Rectal smooth muscle tissue (tissue), 1 donor: ENCODE measurements at regions not wholly inside any gene's neighbourhood (a gene's known extent, or its start where the extent isn't known, plus 50 kb on each side); places are given as distances from the start of the nearest gene placed in this dataset.

Experiments used
- H3K27ac ChIP-seq: one replicate; pipeline ENCODE4 v1.7.0; 2013; ENCODE audit warnings: low read depth, low read length, inconsistent platforms
- H3K27me3 ChIP-seq: one replicate; pipeline ENCODE4 v1.7.0; 2013; ENCODE audit warnings: low read length; ENCODE audit not compliant: control insufficient read depth, insufficient read depth
- H3K36me3 ChIP-seq: one replicate; pipeline ENCODE4 v1.7.0; 2013; ENCODE audit warnings: low read length; ENCODE audit not compliant: control insufficient read depth, insufficient read depth
- H3K4me1 ChIP-seq: one replicate; pipeline ENCODE4 v1.7.0; 2013; ENCODE audit warnings: low read length; ENCODE audit not compliant: control insufficient read depth, insufficient read depth
- H3K4me3 ChIP-seq: one replicate; pipeline ENCODE4 v1.7.0; 2013; ENCODE audit warnings: low read length
- H3K9ac ChIP-seq: one replicate; pipeline ENCODE4 v1.7.0; 2013; ENCODE audit warnings: low read length

DNA sequence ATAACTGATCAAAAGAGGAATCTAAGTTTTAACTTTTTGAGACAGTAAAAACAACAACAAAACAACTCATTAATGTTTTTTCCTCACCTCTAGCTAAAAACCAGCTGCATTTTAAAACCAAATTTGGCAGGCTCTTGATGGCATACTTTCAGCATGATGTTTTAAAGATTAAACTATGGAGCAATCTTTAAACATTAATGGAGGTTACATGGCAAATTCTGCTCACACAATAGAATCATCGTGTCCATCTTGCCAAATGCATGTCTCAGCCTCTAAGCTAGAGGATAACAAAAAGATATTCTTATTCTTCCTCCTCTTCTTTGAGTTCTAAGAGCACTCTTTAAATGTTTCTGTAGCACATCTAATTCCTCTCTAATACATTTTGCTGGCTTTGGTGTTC lies 579.8 kb upstream of the PKN2 start:
- H3K36me3 ChIP-seq, result no peaks in the 10 kb centered on the region
- no peak overlapping the region for H3K27ac ChIP-seq
- no peaks in the 10 kb centered on the region for H3K4me1 ChIP-seq
- H3K27me3 ChIP-seq, result no peaks in the 10 kb centered on the region
- H3K4me3 ChIP-seq, result no peak overlapping the region
- H3K9ac ChIP-seq, result no peak overlapping the region

DNA sequence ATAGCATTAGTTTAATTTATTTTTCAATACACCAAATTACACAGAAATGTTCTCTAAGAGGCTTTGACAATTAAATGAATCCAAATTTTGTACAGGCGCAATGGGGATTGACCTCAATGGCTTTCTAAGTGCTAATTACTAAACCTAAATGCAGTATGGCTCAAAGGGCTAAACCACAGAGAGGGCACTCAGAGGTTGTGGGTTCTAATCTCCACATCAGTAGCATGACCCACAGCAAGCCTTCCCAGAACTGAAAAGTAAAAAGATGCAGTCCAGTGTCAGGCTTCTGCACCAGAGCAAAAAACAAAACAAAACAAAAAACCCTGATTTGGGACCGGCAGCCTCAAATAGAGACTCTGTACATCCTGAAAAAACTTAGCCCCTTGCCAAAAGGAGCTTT lies 579.2 kb upstream of the PKN2 start:
- no peak overlapping the region for H3K9ac ChIP-seq
- no peak overlapping the region for H3K27ac ChIP-seq
- H3K27me3 ChIP-seq, result no peaks in the 10 kb centered on the region
- H3K4me1 ChIP-seq, result no peaks in the 10 kb centered on the region
- H3K4me3 ChIP-seq, result no peak overlapping the region
- no peaks in the 10 kb centered on the region for H3K36me3 ChIP-seq

DNA sequence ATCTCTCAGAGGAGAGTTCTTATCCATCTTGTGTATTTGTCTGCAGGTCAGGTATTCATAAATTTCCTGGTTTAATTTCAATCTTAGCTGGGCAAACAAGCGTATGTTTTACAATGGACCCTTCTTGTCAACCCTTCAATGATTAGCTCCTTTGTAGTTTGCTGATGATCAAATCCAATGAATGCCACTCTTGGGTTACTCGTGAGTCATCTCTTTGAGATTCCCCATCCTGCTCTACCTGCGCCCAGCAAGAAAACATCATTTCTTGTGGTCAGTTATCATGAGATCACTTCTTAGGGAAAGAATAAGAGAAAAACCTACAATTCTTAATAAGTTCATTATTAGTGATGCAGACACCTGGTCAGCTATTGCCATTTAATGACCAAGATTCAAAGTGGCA lies 572.3 kb upstream of the PKN2 start:
- H3K9ac ChIP-seq, result no peak overlapping the region
- H3K27ac ChIP-seq, result no peak overlapping the region
- no peaks in the 10 kb centered on the region for H3K4me1 ChIP-seq
- no peaks in the 10 kb centered on the region for H3K27me3 ChIP-seq
- H3K4me3 ChIP-seq, result no peak overlapping the region
- H3K36me3 ChIP-seq, result no peaks in the 10 kb centered on the region

DNA sequence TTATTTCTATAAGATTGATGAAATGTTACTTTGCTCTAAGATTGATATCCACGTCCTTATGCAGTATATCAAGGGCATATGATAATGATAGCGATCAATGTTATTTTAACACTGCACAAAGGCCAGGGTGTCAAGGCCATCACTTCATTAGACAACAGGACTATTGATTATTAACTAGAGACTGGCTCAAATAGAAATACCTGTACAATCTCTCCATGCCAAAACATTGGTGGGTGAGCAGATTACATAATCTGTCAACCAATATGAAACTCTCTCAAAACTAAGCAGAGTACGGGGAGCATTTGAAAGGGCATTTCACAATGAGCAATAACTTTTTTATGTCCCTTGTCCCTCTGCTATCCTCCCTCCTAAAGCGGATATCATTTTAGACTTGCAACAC lies 566.5 kb upstream of the PKN2 start:
- Histone ChIP-seq H3K4me3 (no peak overlapping the region), H3K27ac (no peak overlapping the region), H3K27me3 (no peaks in the 10 kb centered on the region), H3K36me3 (no peaks in the 10 kb centered on the region), H3K9ac (no peak overlapping the region), H3K4me1 (no peaks in the 10 kb centered on the region)

DNA sequence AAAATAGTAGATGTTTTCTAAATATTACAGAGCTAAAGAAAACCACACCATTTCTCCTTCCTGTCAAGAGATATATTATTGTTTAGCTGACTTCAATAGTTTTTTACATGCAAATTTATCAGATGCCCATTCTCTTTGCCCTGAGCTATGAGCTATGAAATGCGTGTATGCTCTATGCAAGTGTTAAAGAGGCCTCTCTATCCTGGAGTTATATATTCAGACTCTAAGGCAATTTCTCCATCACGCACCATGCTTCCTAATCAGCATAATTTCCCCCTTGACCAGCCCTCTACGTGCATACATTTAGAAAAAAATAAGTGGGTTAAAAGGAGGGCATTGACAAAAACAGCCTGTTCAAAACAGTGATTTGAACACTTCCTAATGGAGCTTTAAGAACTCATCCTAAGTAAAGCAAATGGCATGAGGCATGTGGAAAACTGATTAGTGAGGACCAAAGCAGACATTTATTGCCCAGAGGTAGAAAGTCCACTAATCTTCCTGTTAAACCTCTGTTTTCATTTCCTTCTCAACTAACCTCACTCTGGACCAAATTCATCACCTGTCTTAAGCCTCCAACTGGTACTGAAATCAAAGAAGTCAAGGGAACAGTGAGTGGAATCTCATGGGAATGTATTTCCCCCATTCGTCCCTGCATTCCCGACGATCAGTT lies 565.8 kb upstream of the PKN2 start:
- Histone ChIP-seq H3K27ac (no peak overlapping the region), H3K4me1 (no peaks in the 10 kb centered on the region), H3K36me3 (no peaks in the 10 kb centered on the region), H3K4me3 (no peak overlapping the region), H3K27me3 (no peaks in the 10 kb centered on the region), H3K9ac (no peak overlapping the region)

DNA sequence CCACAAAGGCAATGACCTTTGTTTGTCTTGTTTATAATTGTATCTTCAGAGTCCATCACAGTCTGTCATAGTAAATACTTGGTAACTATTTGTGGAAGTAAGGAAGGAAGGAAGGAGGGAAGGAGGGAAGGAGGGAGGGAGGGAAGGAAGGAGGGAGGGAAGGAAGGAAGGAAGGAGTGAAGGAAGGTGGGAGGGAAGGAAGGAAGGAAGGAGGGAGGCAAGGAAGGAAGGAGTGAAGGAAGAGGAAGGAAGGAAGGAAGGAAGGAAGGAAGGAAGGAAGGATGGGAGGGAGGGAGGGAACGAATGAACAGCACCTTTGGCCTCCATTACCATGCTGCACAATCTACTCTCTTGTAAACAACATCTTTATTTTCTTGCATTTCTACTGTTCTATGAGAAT lies 559.5 kb upstream of the PKN2 start:
- no peak overlapping the region for H3K4me3 ChIP-seq
- H3K27ac ChIP-seq, result no peak overlapping the region

DNA sequence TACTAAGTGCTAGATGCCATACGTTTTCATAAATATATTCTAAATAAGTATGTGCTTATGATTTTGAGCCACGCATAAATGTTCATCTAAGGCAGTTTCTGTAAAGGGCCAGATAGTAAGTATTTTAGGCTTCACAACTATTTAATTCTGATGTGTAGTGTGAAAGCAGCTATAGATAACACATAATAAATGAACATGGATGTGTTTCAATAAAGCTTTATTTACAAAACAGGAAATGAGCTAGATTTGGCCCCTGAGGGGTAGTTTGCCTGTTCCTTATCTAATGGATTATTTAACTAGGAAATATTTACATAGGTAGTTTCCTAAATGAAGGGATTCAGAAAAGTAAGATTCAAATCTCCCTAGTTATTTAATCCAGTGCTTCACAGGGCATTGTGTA lies 557.6 kb upstream of the PKN2 start:
- no peaks in the 10 kb centered on the region for H3K27me3 ChIP-seq
- no peaks in the 10 kb centered on the region for H3K36me3 ChIP-seq
- H3K9ac ChIP-seq, result no peak overlapping the region
- no peak overlapping the region for H3K4me3 ChIP-seq
- no peak overlapping the region for H3K27ac ChIP-seq
- no peaks in the 10 kb centered on the region for H3K4me1 ChIP-seq

More for the DNA sequence above, 559.5 kb upstream of the PKN2 start:
- Histone ChIP-seq H3K9ac (no peak overlapping the region), H3K4me1 (no peaks in the 10 kb centered on the region), H3K27me3 (no peaks in the 10 kb centered on the region), H3K36me3 (no peaks in the 10 kb centered on the region)

DNA sequence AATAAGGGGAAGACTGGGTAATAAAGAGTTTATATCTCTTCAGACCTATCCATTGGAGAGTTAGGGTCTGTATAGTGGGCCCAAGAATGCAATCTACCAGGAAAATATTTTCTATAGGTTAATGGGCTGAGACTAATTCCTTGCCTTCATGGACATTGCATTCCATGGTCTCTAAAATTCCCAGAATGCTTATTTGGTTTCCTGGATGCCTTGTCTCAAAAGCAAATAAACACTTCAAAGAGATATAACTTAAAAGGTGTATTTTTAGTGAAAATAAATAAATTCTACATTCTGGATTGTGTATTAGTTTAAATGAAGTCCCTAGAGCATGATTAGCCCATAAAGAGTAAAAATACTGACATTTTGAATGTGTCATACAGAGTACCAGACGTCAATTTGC lies 550.1 kb upstream of the PKN2 start:
- Histone ChIP-seq H3K4me3 (no peak overlapping the region), H3K27me3 (no peaks in the 10 kb centered on the region), H3K9ac (no peak overlapping the region), H3K4me1 (no peaks in the 10 kb centered on the region), H3K36me3 (no peaks in the 10 kb centered on the region), H3K27ac (no peak overlapping the region)

DNA sequence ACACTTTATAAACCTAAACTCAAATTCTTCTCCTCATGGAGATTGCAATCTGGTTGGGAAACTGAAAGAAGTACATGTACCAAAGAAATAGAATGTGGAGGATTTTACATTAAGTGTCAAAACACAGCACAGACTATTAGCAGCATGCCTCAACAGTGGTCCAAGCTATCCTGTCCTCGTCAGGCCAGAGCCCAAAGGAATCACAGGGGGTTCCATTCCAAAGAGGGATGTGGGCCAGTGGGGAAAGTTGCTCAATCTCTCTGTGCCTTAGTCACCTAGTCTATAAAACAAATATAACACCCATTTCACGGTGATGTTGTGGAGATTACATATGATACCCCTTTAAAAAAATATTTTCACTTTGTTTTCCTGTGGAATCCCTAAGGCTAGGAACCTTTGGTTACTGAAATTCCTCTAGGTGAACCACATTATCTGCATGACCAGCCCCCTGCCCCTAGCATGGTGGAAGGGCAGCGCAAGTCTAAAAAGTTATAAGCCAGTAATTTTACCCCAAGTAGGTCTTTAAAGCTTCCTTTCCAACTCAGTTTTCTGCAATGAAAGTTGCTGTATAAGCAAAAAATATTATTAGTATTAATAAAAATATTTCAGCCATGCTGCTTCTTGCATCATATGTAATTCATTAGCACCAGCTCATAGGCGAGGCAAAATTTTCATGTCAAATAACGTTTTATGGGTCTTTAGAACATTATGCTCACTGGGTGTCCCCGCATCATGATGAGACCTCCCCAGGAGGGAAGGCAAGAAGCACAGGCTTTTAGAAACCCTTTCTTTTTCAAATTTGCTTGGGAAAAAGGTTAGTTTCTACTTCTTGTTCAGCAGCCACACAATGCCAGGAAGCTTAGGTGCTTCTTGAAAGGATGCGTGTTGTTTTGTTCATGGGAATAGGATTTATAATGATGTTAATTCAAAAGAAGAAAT lies 548.8 kb upstream of the PKN2 start:
- H3K9ac ChIP-seq, result no peak overlapping the region
- no peak overlapping the region for H3K27ac ChIP-seq
- no peaks in the 10 kb centered on the region for H3K4me1 ChIP-seq
- H3K27me3 ChIP-seq, result no peaks in the 10 kb centered on the region
- H3K36me3 ChIP-seq, result no peaks in the 10 kb centered on the region
- H3K4me3 ChIP-seq, result no peak overlapping the region

DNA sequence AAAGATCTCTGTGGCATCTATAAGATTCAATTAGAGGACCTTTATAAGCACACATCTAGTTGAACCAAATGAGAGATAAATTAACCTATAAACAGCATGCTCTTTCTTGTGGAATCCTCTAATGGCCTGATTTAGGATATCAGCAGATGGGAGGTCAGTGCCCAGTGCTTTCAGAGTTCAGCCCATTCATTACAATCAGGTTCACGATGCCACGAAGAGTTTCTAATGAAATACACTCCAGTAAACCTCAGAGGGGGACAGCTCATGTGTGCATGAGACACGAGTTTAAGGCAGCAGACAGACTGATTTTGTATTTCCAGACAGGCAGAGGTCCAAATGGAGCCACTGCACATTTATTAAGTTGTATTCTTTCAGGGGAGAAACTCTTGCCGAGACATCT lies 544.4 kb upstream of the PKN2 start:
- Histone ChIP-seq H3K4me3 (no peak overlapping the region), H3K27ac (no peak overlapping the region), H3K4me1 (no peaks in the 10 kb centered on the region), H3K9ac (no peak overlapping the region), H3K27me3 (no peaks in the 10 kb centered on the region), H3K36me3 (no peaks in the 10 kb centered on the region)

DNA sequence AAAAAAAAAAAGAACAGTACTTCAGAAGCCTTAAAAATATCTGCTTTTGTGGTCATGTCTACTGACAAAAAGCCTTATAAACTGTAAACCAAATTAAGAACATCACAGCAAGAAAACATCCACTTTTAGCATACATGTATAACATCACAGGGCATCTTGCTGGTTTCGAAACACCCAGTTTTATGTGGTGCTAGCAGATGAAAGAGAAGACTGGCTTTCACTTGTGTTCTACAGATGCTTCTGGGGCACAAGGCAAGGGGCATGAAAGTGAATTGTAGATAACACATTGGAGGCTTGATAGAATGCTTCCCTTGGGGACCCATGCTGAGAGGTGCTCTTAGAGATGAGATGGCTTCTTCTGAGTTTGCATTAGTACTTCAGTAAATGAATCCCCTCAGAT lies 543.7 kb upstream of the PKN2 start:
- H3K36me3 ChIP-seq, result no peaks in the 10 kb centered on the region
- H3K27me3 ChIP-seq, result no peaks in the 10 kb centered on the region
- H3K9ac ChIP-seq, result no peak overlapping the region
- H3K4me1 ChIP-seq, result no peaks in the 10 kb centered on the region
- no peak overlapping the region for H3K27ac ChIP-seq
- H3K4me3 ChIP-seq, result no peak overlapping the region

DNA sequence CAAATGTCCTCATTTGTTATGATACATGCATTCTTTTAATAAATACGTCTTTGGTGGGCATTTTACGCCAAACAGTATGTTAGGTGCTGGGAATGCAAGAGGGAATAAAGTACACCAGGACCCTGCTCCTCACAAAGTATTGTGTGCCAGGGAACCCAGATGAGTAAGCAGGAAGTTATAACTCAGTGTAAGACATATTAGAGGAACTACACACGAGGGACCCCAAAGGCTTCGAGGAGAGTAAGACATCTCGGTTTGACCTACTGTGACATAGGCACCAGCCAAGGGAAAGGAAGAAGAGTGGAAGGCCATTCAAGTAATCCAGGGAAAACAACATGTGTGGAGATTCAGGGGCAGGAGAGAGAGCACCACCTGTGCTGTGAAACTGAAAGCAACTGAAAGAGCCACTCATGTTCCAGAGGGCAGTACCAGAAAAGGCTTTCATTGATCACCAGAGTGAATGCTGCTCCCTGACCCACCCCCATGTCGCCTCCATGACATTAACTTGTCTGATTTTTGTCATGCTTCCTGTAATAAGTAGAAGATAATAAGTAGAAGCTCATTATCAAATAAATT lies 542.5 kb upstream of the PKN2 start:
- Histone ChIP-seq H3K4me3 (no peak overlapping the region), H3K36me3 (no peaks in the 10 kb centered on the region), H3K9ac (no peak overlapping the region), H3K27ac (no peak overlapping the region), H3K4me1 (no peaks in the 10 kb centered on the region), H3K27me3 (no peaks in the 10 kb centered on the region)
